SJSA1 (cell line): ENCODE measurements at regions not wholly inside any gene's neighbourhood (a gene's known extent, or its start where the extent isn't known, plus 50 kb on each side); places are given as distances from the start of the nearest gene placed in this dataset.
A peak's percentile ranks its signal among the peaks of the same experiment; 100 is the strongest.

Experiments used
- DNase-seq, 2 experiments: peaks; one replicate each; pipeline ENCODE4 v3.0.0-alpha.2; 2015 to 2020; ENCODE audit warnings: low spot score in 2 of 2, low read depth in 1 of 2
- H3K27ac ChIP-seq: fragments of 250-450 bp; sonication (Bioruptor Pico); 2 replicates; pipeline ENCODE4 v1.5.1; 2020; ENCODE audit warnings: mild to moderate bottlenecking, moderate library complexity
- H3K27me3 ChIP-seq: fragments of 250-450 bp; sonication (Bioruptor Pico); replicated peaks from 2 replicates; pipeline ENCODE4 v1.5.1; 2020; ENCODE audit warnings: mild to moderate bottlenecking, moderate library complexity
- H3K36me3 ChIP-seq: fragments of 250-450 bp; sonication (Bioruptor Pico); 2 replicates; pipeline ENCODE4 v1.5.1; 2020; ENCODE audit warnings: mild to moderate bottlenecking
- H3K4me1 ChIP-seq: fragments of 250-450 bp; sonication (Bioruptor Pico); replicated peaks from 2 replicates; pipeline ENCODE4 v1.6.1; 2021; ENCODE audit warnings: mild to moderate bottlenecking
- H3K4me3 ChIP-seq: fragments of 250-450 bp; sonication (Bioruptor Pico); 2 replicates; pipeline ENCODE4 v1.5.1; 2020; ENCODE audit warnings: mild to moderate bottlenecking
- H3K9me3 ChIP-seq: fragments of 250-450 bp; sonication (Bioruptor Pico); replicated peaks from 2 replicates; pipeline ENCODE4 v1.5.1; 2020; ENCODE audit warnings: mild to moderate bottlenecking

GRCh38 chr9:91158946-91159345, 202.8 kb downstream of the AUH start:
- Histone ChIP-seq H3K9me3 (no peaks in the 10 kb centered on the region), H3K36me3 (no peaks in the 10 kb centered on the region), H3K27ac (no peak overlapping the region), H3K27me3 (no peaks in the 10 kb centered on the region), H3K4me1 (peaks cover 27% of the 10 kb centered on the region), H3K4me3 (no peak overlapping the region)
- DNase-seq: no peak

DNA sequence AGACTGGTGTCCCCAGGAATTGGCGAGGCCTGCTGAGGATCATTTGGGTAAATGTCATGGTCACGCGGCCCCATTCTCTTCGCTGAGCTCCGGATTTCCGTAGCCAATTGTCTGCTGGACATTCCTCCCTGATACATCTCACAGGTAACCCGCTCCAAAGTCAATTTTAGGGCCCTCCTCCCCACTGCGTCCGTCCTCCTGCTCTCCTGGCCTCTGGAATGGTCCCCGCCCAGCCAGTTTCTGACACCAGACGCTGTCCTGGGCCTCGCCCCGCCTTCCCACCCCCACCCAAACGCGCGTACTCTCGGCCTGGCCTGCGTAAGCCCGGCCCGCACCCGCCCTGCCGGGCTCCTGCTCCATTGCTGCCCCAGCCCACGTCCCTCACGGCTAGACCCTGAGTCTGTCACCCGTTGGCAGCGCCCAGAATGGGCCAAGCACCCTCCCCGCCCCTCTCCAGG, 202.0 kb downstream of the AUH start:
- no peak overlapping the region for H3K27ac ChIP-seq
- no peaks in the 10 kb centered on the region for H3K36me3 ChIP-seq
- H3K4me3 ChIP-seq: no peak overlapping the region
- no peaks in the 10 kb centered on the region for H3K27me3 ChIP-seq
- H3K9me3 ChIP-seq: no peaks in the 10 kb centered on the region
- DNase-seq: no peak
- peaks cover 35% of the 10 kb centered on the region for H3K4me1 ChIP-seq

DNA sequence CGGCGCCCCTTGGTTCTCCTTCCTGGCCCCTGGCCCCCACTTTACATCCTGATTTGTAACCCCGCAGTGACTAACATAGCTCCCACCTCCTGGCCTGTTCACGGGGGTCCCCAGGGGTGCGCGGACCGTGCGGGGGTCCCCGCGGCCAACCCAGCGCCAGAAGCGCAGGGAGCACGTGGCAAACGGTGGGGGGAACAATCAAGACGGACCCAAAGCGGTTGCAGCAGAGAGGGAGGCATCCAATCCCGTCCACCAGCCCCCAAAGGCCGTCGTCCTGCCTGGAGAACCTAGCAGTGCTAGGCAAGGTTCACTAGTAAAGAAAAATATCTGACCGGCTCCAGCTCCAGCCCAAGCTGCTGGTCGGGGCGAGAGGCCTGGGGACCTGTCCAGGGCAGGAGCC, 201.5 kb downstream of the AUH start:
- H3K4me3 ChIP-seq: no peak overlapping the region
- H3K4me1 ChIP-seq: peaks cover 39% of the 10 kb centered on the region

GRCh38 chr9:91160599-91161464, 200.9 kb downstream of the AUH start:
- Histone ChIP-seq H3K4me1 (peaks cover 42% of the 10 kb centered on the region), H3K27ac (no peak overlapping the region)
- DNase-seq: no peak

More for the DNA sequence above, 201.5 kb downstream of the AUH start:
- Histone ChIP-seq H3K9me3 (no peaks in the 10 kb centered on the region), H3K27ac (no peak overlapping the region), H3K27me3 (no peaks in the 10 kb centered on the region), H3K36me3 (no peaks in the 10 kb centered on the region)
- no peak for DNase-seq

GRCh38 chr9:91161465-91162300, 200.0 kb downstream of the AUH start:
- Histone ChIP-seq H3K27ac (no peak overlapping the region), H3K9me3 (no peaks in the 10 kb centered on the region), H3K4me3 (no peak overlapping the region), H3K4me1 (peaks cover 47% of the 10 kb centered on the region), H3K27me3 (no peaks in the 10 kb centered on the region), H3K36me3 (no peaks in the 10 kb centered on the region)
- no peak for DNase-seq

More at GRCh38 chr9:91160599-91161464, 200.9 kb downstream of the AUH start:
- no peaks in the 10 kb centered on the region for H3K36me3 ChIP-seq
- H3K9me3 ChIP-seq: no peaks in the 10 kb centered on the region
- H3K27me3 ChIP-seq: no peaks in the 10 kb centered on the region
- H3K4me3 ChIP-seq: no peak overlapping the region

DNA sequence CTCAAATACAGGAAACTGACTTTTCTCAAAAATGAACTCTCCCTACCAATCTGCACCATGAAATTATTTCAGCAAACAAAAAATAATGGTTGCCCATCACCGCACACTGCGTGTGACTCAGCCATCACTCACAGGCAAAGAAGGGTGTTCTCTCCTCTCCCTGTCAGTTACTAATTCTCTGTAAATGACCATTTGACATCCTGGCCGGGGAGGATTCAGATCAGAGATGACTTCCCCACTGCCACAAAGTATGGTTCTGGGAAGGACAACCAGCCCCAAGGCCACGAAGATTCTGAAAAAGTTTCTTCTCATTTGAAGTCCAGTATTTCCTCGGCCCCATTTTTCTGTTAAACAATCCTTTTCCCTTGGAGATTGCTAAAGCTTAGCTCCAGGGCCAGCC, 199.4 kb downstream of the AUH start:
- no peaks in the 10 kb centered on the region for H3K36me3 ChIP-seq
- H3K4me1 ChIP-seq: peaks cover 47% of the 10 kb centered on the region
- no peak overlapping the region for H3K4me3 ChIP-seq
- H3K9me3 ChIP-seq: no peaks in the 10 kb centered on the region
- H3K27me3 ChIP-seq: no peaks in the 10 kb centered on the region
- peak overlapping the region; percentile 38 for H3K27ac ChIP-seq
- DNase-seq: peak in 1 of 2 experiments; percentile 57

DNA sequence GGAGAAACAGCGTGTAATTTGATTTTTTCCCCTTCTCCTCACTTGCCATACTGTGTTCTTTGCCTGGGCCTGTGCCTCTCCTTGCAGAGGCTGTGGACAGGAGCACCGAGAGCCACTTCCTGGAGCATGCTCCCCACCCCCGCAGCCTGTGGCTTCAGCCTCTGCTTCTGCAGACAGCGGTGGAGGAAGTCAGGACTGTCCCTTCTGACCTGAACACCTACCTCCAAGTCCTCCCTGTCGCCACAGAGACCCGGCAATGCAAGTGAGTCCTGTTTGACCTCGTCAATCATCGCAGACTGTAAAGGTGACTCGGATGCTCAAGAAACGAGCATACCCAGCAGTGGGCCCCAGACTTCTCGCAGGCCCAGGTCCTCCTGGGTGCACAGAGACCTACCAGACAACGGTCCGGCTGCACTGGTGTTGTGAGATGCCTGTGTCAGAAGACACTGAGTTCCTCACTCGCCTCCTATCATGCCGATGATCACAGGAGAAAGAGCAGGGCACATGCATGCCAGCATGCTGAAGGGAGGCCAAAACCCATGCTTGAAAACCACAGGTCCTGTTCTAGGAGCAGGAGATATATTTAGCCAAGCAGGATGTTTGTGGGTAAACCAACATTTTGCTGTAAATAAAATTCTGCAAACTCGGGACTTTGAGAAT, 198.8 kb downstream of the AUH start:
- no peak overlapping the region for H3K4me3 ChIP-seq
- H3K9me3 ChIP-seq: no peaks in the 10 kb centered on the region
- no peaks in the 10 kb centered on the region for H3K36me3 ChIP-seq
- no peaks in the 10 kb centered on the region for H3K27me3 ChIP-seq
- H3K4me1 ChIP-seq: peaks cover 47% of the 10 kb centered on the region
- H3K27ac ChIP-seq: peak overlapping the region; percentile 38
- peak; percentile 40 to 57 for DNase-seq

DNA sequence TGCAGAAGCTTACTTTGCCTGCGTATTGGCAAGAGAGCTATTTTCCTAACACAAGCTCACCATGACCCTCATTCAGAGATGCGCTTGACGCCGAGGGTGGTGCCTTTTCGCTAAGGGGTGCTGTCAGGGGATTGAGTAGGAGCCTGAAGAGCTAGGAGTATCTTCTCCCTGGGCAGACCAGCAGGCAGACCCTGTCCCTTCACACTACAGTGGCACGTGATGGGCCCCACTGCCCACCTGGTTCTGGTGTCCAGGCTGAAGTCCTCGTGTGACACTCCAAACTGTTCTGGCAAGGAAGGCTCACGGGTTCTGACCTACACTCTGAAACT, 198.3 kb downstream of the AUH start:
- Histone ChIP-seq H3K4me1 (peaks cover 47% of the 10 kb centered on the region), H3K9me3 (no peaks in the 10 kb centered on the region), H3K27me3 (no peaks in the 10 kb centered on the region), H3K36me3 (no peaks in the 10 kb centered on the region), H3K27ac (no peak overlapping the region; the same call in 1 of the 2 replicates), H3K4me3 (no peak overlapping the region)
- no peak for DNase-seq

- no peak for DNase-seq
- Histone ChIP-seq H3K27ac (no peak overlapping the region), H3K27me3 (no peaks in the 10 kb centered on the region), H3K9me3 (no peaks in the 10 kb centered on the region), H3K36me3 (no peaks in the 10 kb centered on the region), H3K4me1 (peaks cover 47% of the 10 kb centered on the region), H3K4me3 (no peak overlapping the region)
Observed at GRCh38 chr9:91163773-91164471, 197.8 kb downstream of the AUH start.
